ENCODE measurements at regions not wholly inside any gene's neighbourhood (a gene's known extent, or its start where the extent isn't known, plus 50 kb on each side); places are given as distances from the start of the nearest gene placed in this dataset.

- no peak for TF ChIP-seq EZH2 (IDR thresholded peaks at IDR 0.05; ENCODE audit: low read depth)
- no peak for TF ChIP-seq CTCF (conservative IDR thresholded peaks at IDR 0.05)
Measured at GRCh38 chr2:41502752-41503151, 545.1 kb upstream of the PKDCC start.

Measured in PC-9 (cell line).